GM12874 (cell line): ENCODE measurements at regions not wholly inside any gene's neighbourhood (a gene's known extent, or its start where the extent isn't known, plus 50 kb on each side); places are given as distances from the start of the nearest gene placed in this dataset.

Experiments used
- CTCF ChIP-seq: IDR thresholded peaks from 2 replicates; pipeline ENCODE4 v1.5.1; 2011; ENCODE audit warnings: low read depth, mild to moderate bottlenecking, control low read depth, low read length, moderate library complexity; ENCODE audit not compliant: insufficient read depth

GRCh38 chr16:6360641-6361040 is 972.0 kb upstream of the RBFOX1 start:
- no peak for TF ChIP-seq CTCF

- TF ChIP-seq CTCF, result no peak
These were observed 975.7 kb upstream of the RBFOX1 start for GRCh38 chr16:6356911-6357310.

- no peak for TF ChIP-seq CTCF
These were observed 982.9 kb upstream of the RBFOX1 start for GRCh38 chr16:6349725-6350124.

GRCh38 chr16:6345090-6345489 is 987.6 kb upstream of the RBFOX1 start:
- no peak for TF ChIP-seq CTCF

- TF ChIP-seq CTCF, result no peak
These were observed 989.5 kb upstream of the RBFOX1 start for GRCh38 chr16:6343157-6343556.

- no peak for TF ChIP-seq CTCF
These were observed 990.7 kb upstream of the RBFOX1 start for GRCh38 chr16:6341981-6342380.

- TF ChIP-seq CTCF, result peak; percentile 60
These were observed 997.6 kb upstream of the RBFOX1 start for GRCh38 chr16:6335072-6335471.

GRCh38 chr16:6331770-6332169 is 1000.9 kb upstream of the RBFOX1 start:
- no peak for TF ChIP-seq CTCF
